ENCODE measurements at regions not wholly inside any gene's neighbourhood (a gene's known extent, or its start where the extent isn't known, plus 50 kb on each side); places are given as distances from the start of the nearest gene placed in this dataset.

- DNase-seq (ENCODE audit: low read depth): no peak
- no peak for TF ChIP-seq CTCF (IDR thresholded peaks at IDR 0.05; ENCODE audit: low read depth, low read length, missing control alignments)
- no peak overlapping the region for H3K4me3 ChIP-seq (ENCODE audit: low read depth, low read length)
Measured at GRCh38 chr4:23039818-23040217, 347.1 kb downstream of the GBA3 start.

- no peak for TF ChIP-seq CTCF (IDR thresholded peaks at IDR 0.05; ENCODE audit: low read depth, low read length, missing control alignments)
- no peak for DNase-seq (ENCODE audit: low read depth)
- no peak overlapping the region for H3K4me3 ChIP-seq (ENCODE audit: low read depth, low read length)
Measured at GRCh38 chr4:23038626-23039491, 346.1 kb downstream of the GBA3 start.

GRCh38 chr4:23036921-23037495 lies 344.3 kb downstream of the GBA3 start:
- no peak for TF ChIP-seq CTCF (IDR thresholded peaks at IDR 0.05; ENCODE audit: low read depth, low read length, missing control alignments)

GRCh38 chr4:23036503-23036902 lies 343.8 kb downstream of the GBA3 start:
- no peak for DNase-seq (ENCODE audit: low read depth)
- no peak overlapping the region for H3K4me3 ChIP-seq (ENCODE audit: low read depth, low read length)
- no peak for TF ChIP-seq CTCF (IDR thresholded peaks at IDR 0.05; ENCODE audit: low read depth, low read length, missing control alignments)

More at GRCh38 chr4:23036921-23037495, 344.3 kb downstream of the GBA3 start:
- DNase-seq (ENCODE audit: low read depth): no peak
- no peak overlapping the region for H3K4me3 ChIP-seq (ENCODE audit: low read depth, low read length)

- no peak for DNase-seq (ENCODE audit: low read depth)
- H3K4me3 ChIP-seq (ENCODE audit: low read depth, low read length): no peak overlapping the region
- TF ChIP-seq CTCF (IDR thresholded peaks at IDR 0.05; ENCODE audit: low read depth, low read length, missing control alignments): no peak
Measured at GRCh38 chr4:23035521-23036056, 342.9 kb downstream of the GBA3 start.

GRCh38 chr4:23034731-23035130 lies 342.0 kb downstream of the GBA3 start:
- no peak for TF ChIP-seq CTCF (IDR thresholded peaks at IDR 0.05; ENCODE audit: low read depth, low read length, missing control alignments)

More at GRCh38 chr4:23034731-23035130, 342.0 kb downstream of the GBA3 start:
- DNase-seq (ENCODE audit: low read depth): no peak
- H3K4me3 ChIP-seq (ENCODE audit: low read depth, low read length): no peak overlapping the region
